HepG2 (cell line): ENCODE measurements at regions not wholly inside any gene's neighbourhood (a gene's known extent, or its start where the extent isn't known, plus 50 kb on each side); places are given as distances from the start of the nearest gene placed in this dataset.

ENCODE experiments used
- ATAC-seq: fragments of 200-7000 bp; cut with Tn5 transposase; 3 replicates; pipeline ENCODE4 v1.9.1; 2020; ENCODE audit warnings: mild to moderate bottlenecking, moderate library complexity
- BruUV-seq: library from RNA; stranded (reverse); fragments of 400-500 nt; replicated peaks from 2 replicates; lab custom pipeline; 2021; lab: Mats Ljungman, UMichigan
- CTCF ChIA-PET: fragments of 300-600 bp; formaldehyde crosslinking; extraction: SDS; loops from one replicate; lab custom pipeline; 2021; ENCODE audit warnings: low total read pairs, inconsistent platforms, low intra/inter-chr PET ratio; lab: Yijun Ruan, JAX
- POLR2A ChIA-PET: fragments of 350-600 bp; sonication (Branson Sonifier 250); formaldehyde crosslinking; loops from one replicate; lab custom pipeline; 2020; ENCODE audit warnings: antibody characterized with exemption, inconsistent platforms; lab: Yijun Ruan, JAX
- DNase-seq: peaks from one replicate; pipeline ENCODE4 v3.0.0-alpha.2; 2015; ENCODE audit warnings: low spot score
- FAIRE-seq: peaks from 3 replicates; lab custom pipeline; 2011; peaks lifted over from hg19 to GRCh38; lab: Jason Lieb, UNC
- H2AFZ ChIP-seq: one replicate; pipeline ENCODE4 v1.6.1; 2011; ENCODE audit warnings: low read length, inconsistent platforms
- H3K27ac ChIP-seq: fragments of 300-600 bp; 3 replicates; pipeline ENCODE4 v1.8.0; 2011; ENCODE audit warnings: mixed run types, mild to moderate bottlenecking, mixed read lengths, low read length, inconsistent platforms; ENCODE audit not compliant: insufficient read depth; ENCODE audit errors: extremely low read length
- H3K27me3 ChIP-seq, 2 experiments: fragments of 200-600 bp in 1 of 2; 2 replicates in 1 of 2; 3 replicates in 1 of 2; pipeline versions ENCODE4 v1.6.0 to v1.8.0; 2011; ENCODE audit warnings: low read length in 2 of 2, mild to moderate bottlenecking in 2 of 2, moderate library complexity in 2 of 2, inconsistent platforms in 1 of 2; ENCODE audit not compliant: insufficient read depth in 2 of 2, control insufficient read depth in 1 of 2
- H3K36me3 ChIP-seq, 2 experiments: fragments of 200-600 bp in 1 of 2; replicated peaks in 1 of 2; 2 replicates in 1 of 2; 3 replicates in 1 of 2; pipeline versions ENCODE4 v1.5.1 to v1.8.0; 2011; ENCODE audit warnings: low read length in 2 of 2, inconsistent platforms in 1 of 2; ENCODE audit not compliant: insufficient read depth in 2 of 2, control insufficient read depth in 1 of 2
- H3K4me1 ChIP-seq: 2 replicates; pipeline ENCODE4 v1.5.1; 2012; ENCODE audit warnings: low read length, inconsistent platforms; ENCODE audit not compliant: insufficient read depth
- H3K4me2 ChIP-seq: 2 replicates; pipeline ENCODE4 v1.6.0; 2011; ENCODE audit warnings: low read depth, low read length, inconsistent platforms
- H3K4me3 ChIP-seq, 3 experiments: fragments of 200-600 bp in 1 of 3; sonication (generic), shearing (Covaris generic) in 1 of 3; replicated peaks in 1 of 3; 2 replicates each; pipeline ENCODE4 v1.5.1; 2011 to 2016; ENCODE audit warnings: low read length in 3 of 3, inconsistent platforms in 2 of 3, low read depth in 2 of 3, mild to moderate bottlenecking in 2 of 3, control low read depth in 1 of 3, mixed read lengths in 1 of 3; ENCODE audit not compliant: insufficient read depth in 1 of 3
- H3K79me2 ChIP-seq: one replicate; pipeline ENCODE4 v1.6.1; 2011; ENCODE audit warnings: low read length, inconsistent platforms; ENCODE audit not compliant: insufficient read depth
- H3K9ac ChIP-seq: 2 replicates; pipeline ENCODE4 v1.6.0; 2011; ENCODE audit warnings: mild to moderate bottlenecking, low read depth, low read length, inconsistent platforms; ENCODE audit not compliant: insufficient read depth
- H3K9me3 ChIP-seq: 2 replicates; pipeline ENCODE4 v1.5.1; 2012; ENCODE audit warnings: mild to moderate bottlenecking, low read length
- H4K20me1 ChIP-seq: 2 replicates; pipeline ENCODE4 v1.6.0; 2011; ENCODE audit warnings: inconsistent platforms, mild to moderate bottlenecking, low read length, moderate library complexity; ENCODE audit not compliant: insufficient read depth
- DMAP1 ChIP-seq: IDR thresholded peaks from 2 replicates; pipeline ENCODE4 v1.6.1; 2016
- ETV5 ChIP-seq: IDR thresholded peaks from 2 replicates; pipeline ENCODE4 v1.6.1; 2018; ENCODE audit warnings: missing biosample characterization, missing genetic modification reagents, inconsistent platforms, borderline replicate concordance
- KDM1A ChIP-seq: IDR thresholded peaks from 2 replicates; pipeline ENCODE4 v1.6.1; 2016; ENCODE audit warnings: missing compliant biosample characterization
- PHB2 ChIP-seq: fragments of 450-650 bp; IDR thresholded peaks from 2 replicates; pipeline ENCODE4 v1.6.1; 2018; ENCODE audit not compliant: partially characterized antibody
- REL ChIP-seq: sonication (generic); formaldehyde crosslinking; conservative IDR thresholded peaks from 2 replicates; pipeline ENCODE4 v1.8.0; 2022; ENCODE audit warnings: mild to moderate bottlenecking, missing genetic modification reagents, moderate library complexity
- SALL1 ChIP-seq: sonication (generic); formaldehyde crosslinking; IDR thresholded peaks from 2 replicates; pipeline ENCODE4 v1.8.0; 2022; ENCODE audit warnings: mild to moderate bottlenecking, missing genetic modification reagents
- SP5 ChIP-seq: IDR thresholded peaks from 2 replicates; pipeline ENCODE4 v1.6.1; 2016; ENCODE audit warnings: low read depth, borderline replicate concordance
- TBP ChIP-seq: sonication (generic); formaldehyde crosslinking; IDR thresholded peaks from 2 replicates; pipeline ENCODE4 v1.5.0; 2020; ENCODE audit warnings: missing genetic modification reagents
- U2AF1 ChIP-seq: fragments of 200-400 bp; formaldehyde crosslinking; optimal IDR thresholded peaks from 2 replicates; pipeline ENCODE3; 2017; ENCODE audit warnings: mild to moderate bottlenecking, low read depth, low read length
- XRCC5 ChIP-seq: fragments of 200-400 bp; formaldehyde crosslinking; optimal IDR thresholded peaks from 2 replicates; pipeline ENCODE3; 2017; ENCODE audit warnings: mild to moderate bottlenecking, low read length
- ZNF160 ChIP-seq: sonication (generic); formaldehyde crosslinking; IDR thresholded peaks from 2 replicates; pipeline ENCODE4 v1.8.0; 2022; ENCODE audit warnings: mild to moderate bottlenecking, inconsistent platforms, missing genetic modification reagents
- ZNF317 ChIP-seq: sonication (generic); formaldehyde crosslinking; IDR thresholded peaks from 2 replicates; pipeline ENCODE4 v1.5.0; 2020; ENCODE audit warnings: mild to moderate bottlenecking, missing genetic modification reagents
- ZNF577 ChIP-seq: sonication (generic); formaldehyde crosslinking; IDR thresholded peaks from 2 replicates; pipeline ENCODE4 v1.4.0; 2020; ENCODE audit warnings: mild to moderate bottlenecking, low read depth, missing genetic modification reagents, borderline replicate concordance
- ZNF605 ChIP-seq: sonication (generic); formaldehyde crosslinking; IDR thresholded peaks from 2 replicates; pipeline ENCODE4 v1.8.0; 2022; ENCODE audit warnings: mild to moderate bottlenecking, missing genetic modification reagents
- ZNF737 ChIP-seq: sonication (generic); formaldehyde crosslinking; IDR thresholded peaks from 2 replicates; pipeline ENCODE4 v1.5.0; 2020; ENCODE audit warnings: missing genetic modification reagents, mild to moderate bottlenecking, borderline replicate concordance
- ZNF781 ChIP-seq: sonication (generic); formaldehyde crosslinking; IDR thresholded peaks from 2 replicates; pipeline ENCODE4 v1.5.1; 2020; ENCODE audit warnings: borderline replicate concordance, mild to moderate bottlenecking, missing genetic modification reagents; ENCODE audit errors: not compliant biosample characterization
- ZNF790 ChIP-seq: sonication (generic); formaldehyde crosslinking; IDR thresholded peaks from 2 replicates; pipeline ENCODE4 v1.8.0; 2022; ENCODE audit warnings: missing genetic modification reagents, mild to moderate bottlenecking, borderline replicate concordance
- ZNF83 ChIP-seq: sonication (generic); formaldehyde crosslinking; IDR thresholded peaks from 2 replicates; pipeline ENCODE4 v1.4.0; 2020; ENCODE audit warnings: missing genetic modification reagents, mild to moderate bottlenecking, borderline replicate concordance
- WGBS: methylation state at CpG from one replicate; pipeline ENCODE4 v1.1.6; 2017; ENCODE audit warnings: low lambda C conversion rate; 5-methylcytosine and 5-hydroxymethylcytosine counted together
- in situ Hi-C: cut with HindIII; loops from 2 replicates; pipeline ENCODE4 v1.10.0; 2017; ENCODE audit warnings: low pct_unique_long_range_greater_than_20kb; ENCODE audit not compliant: extremely low pct_ligation_motif_present
- intact Hi-C: fragments of 100-400 bp; cut with micrococcal nuclease; formaldehyde crosslinking; loops from one replicate; pipeline ENCODE4 v1.10.0; 2022; ENCODE audit not compliant: unreplicated experiment

GRCh38 chr16:79865918-79866317 is 265.4 kb upstream of the MAF start:
- WGBS = 22% methylated on average over 6 of the region's 6 CpGs
- ChIA-PET CTCF (no interaction called here), POLR2A (no interaction called here)
- no TSS peak for BruUV-seq
- Histone ChIP-seq H3K27me3 (no peaks in the 10 kb centered on the region), H3K4me2 (no peak overlapping the region), H3K27ac (no peak overlapping the region), H3K9ac (no peak overlapping the region), H3K4me1 (no peaks in the 10 kb centered on the region), H3K9me3 (no peaks in the 10 kb centered on the region), H2AFZ (no peak overlapping the region), H4K20me1 (no peaks in the 10 kb centered on the region), H3K79me2 (no peaks in the 10 kb centered on the region), H3K4me3 (no peak overlapping the region), H3K36me3 (no peaks in the 10 kb centered on the region)
- intact Hi-C loops (no loop called here), in situ Hi-C loops (no loop called here)
- TF ChIP-seq KDM1A (CRISPR knock-in tag) = no peak
- no peak for TF ChIP-seq DMAP1 (CRISPR knock-in tag)
- TF ChIP-seq ZNF781 (CRISPR knock-in tag) = no peak
- no peak for TF ChIP-seq ZNF577 (CRISPR knock-in tag)
- TF ChIP-seq U2AF1 = no peak
- TF ChIP-seq TBP (CRISPR knock-in tag) = no peak
- no peak for TF ChIP-seq ZNF790 (CRISPR knock-in tag)
- ATAC-seq (no peak), FAIRE-seq (no peak), DNase-seq (no peak)

GRCh38 chr16:79864781-79865391 is 264.3 kb upstream of the MAF start:
- no peaks in the 10 kb centered on the region for H3K4me1 ChIP-seq
- in situ Hi-C loops (no loop called here), intact Hi-C loops (no loop called here)
- no TSS peak for BruUV-seq
- DNase-seq (no peak), ATAC-seq (no peak), FAIRE-seq (no peak)
- no peaks in the 10 kb centered on the region for H3K9me3 ChIP-seq
- H3K27ac ChIP-seq = no peak overlapping the region
- CTCF ChIA-PET = no interaction called here
- H3K27me3 ChIP-seq = no peaks in the 10 kb centered on the region
- 28% methylated on average over 7 of the region's 7 CpGs for WGBS
- H4K20me1 ChIP-seq = no peaks in the 10 kb centered on the region
- TF ChIP-seq SALL1 (CRISPR knock-in tag) (no peak), SP5 (CRISPR knock-in tag) (no peak), ZNF605 (no peak), XRCC5 (no peak), REL (no peak), ZNF317 (no peak), ZNF737 (CRISPR knock-in tag) (no peak), ZNF83 (CRISPR knock-in tag) (no peak), ZNF160 (no peak), ETV5 (CRISPR knock-in tag) (no peak), PHB2 (no peak)
- no peaks in the 10 kb centered on the region for H3K36me3 ChIP-seq
- H3K9ac ChIP-seq = no peak overlapping the region
- H2AFZ ChIP-seq = no peak overlapping the region
- POLR2A ChIA-PET = no interaction called here
- H3K79me2 ChIP-seq = no peaks in the 10 kb centered on the region
- H3K4me3 ChIP-seq = no peak overlapping the region
- no peak overlapping the region for H3K4me2 ChIP-seq
